Fibroblast of gingiva (primary cell): ENCODE measurements at regions not wholly inside any gene's neighbourhood (a gene's known extent, or its start where the extent isn't known, plus 50 kb on each side); places are given as distances from the start of the nearest gene placed in this dataset.
"Not testable (repeated sequence)": the region's sequence is repeated elsewhere in the genome, so short reads cannot be mapped to it uniquely, and the experiment has no call there.

Experiments
- DNase-seq: peaks from one replicate; pipeline ENCODE4 v3.0.0-alpha.2; 2011; ENCODE audit warnings: low read depth

DNA sequence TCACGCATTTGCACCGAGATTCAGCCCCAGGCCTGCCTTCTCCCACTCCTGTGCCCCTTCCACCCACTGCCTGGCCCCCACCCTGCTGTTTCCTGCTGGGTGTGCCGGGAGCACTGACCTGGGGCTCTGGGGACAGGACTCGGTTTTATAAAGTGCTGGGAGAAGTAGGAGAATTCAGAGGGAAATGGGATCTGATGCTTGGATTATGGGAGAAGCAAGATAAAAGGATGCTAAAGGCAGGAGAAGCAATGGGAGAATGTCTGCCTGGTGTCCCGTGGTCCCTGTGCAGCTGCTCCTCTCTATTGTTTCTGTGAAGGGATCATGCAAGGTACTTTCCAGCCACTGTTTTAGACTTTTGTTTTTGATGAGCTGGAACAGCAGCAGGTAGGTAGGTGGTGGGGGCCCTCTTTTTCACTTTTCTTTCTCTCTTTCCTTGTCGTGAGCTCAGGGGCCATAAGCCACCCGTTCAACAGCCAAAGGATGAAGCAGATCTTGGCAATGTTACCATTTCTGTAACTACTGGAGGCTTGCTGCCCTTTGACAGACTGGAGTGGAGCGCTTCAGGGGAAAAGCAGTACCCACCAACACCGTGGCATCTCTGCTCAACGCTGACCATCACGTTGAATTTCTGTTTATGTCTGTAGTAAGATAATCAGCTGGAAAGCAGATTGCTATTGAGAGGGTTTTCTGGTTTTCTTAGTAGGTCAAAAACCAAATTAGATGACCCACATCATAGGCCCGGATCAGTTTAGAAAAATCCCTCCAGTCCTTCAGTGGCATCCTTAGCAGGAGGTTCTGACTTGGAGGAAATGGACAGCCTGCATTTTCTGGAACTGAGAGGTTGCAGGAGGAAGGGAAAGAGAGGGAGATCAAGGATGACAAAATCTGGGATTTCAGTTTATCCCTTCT is 63.8 kb upstream of the ENPP6 start:
- DNase-seq: no peak

DNA sequence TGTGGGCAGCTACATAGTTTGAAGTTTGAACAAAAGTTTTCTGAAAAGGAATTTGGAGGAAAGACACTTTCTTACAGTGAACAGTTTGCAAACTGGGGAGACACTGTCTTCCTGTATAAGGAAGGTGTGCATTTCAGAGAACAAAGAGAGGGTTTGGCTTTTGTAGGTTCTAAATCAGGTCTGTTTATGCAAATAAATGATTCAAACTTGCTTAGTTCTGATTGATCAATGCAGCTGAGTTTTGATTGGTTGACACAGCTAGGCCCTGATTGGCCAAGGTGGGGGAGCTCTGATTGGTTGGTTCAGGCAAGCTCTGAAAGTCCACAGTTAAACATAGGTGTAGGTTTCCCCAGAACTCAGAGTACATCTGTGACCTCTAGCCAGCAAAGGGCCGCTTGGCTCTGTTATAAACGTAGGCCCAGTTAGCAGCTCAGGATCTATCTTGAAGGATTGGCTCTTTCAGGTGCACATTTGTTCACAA is 63.0 kb upstream of the ENPP6 start:
- no peak for DNase-seq

DNA sequence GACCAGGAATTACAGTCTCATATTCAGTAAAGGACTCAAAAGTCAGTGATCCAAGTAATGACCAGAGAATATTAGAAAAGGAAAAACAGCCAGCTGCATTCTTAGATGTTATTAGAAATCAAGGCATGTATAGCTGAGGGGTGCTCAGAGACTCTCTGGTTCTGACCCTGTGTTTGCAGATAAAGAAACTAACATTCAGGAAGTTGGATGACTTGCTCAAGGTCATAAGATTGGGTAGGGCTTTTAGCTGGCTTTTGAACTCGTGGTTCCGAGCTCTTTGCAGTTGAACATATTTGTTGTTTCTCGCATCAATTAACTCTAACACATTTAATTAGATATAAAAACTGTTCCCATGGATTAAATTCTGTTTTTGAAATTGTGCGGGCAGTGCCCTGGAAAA is 62.5 kb upstream of the ENPP6 start:
- no peak for DNase-seq

DNA sequence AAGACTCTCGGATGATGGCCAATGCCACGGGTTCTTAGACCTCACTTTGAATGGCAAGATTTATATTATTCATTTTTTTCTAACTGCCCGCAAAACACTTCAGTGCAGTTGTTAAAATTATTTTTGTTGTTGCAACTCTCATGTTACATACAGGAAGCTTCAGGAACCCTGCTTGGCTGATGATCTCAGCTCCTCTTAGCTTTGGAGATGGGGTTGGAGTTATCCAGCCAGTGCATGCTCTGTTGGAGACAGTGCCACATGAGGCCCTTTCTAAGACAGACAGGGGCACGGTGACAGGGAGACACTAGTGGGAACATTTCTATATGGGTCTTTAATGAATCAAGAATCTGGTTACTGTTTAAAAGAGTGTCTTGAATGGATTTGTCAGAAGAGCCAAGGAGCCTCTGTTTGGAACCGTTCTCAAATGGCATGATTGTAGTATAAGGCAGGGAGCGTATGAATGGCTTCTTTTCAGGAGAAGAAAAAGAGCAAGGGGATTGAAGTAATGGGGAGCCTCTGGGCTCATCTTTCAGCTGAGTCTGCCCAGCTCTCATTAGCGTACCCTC is 61.9 kb upstream of the ENPP6 start:
- DNase-seq: no peak

DNA sequence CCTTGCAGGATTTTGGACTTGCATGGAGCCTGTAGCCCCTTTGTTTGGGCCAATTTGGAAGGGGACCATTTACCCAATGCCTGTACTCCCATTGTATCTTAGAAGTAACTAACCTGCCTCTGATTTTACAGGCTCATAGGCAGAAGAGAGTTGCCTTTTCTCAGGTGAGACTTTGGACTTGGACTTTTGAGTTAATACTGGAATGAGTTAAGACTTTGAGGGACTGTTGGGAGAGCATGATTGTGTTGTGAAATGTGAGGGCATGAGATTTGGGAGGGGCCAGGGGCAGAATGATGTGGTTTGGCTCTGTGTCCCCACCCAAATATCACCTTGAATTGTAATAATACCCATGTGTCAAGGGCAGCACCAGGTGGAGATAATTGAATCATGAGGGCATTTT is 60.1 kb upstream of the ENPP6 start:
- DNase-seq: not testable (repeated sequence)

DNA sequence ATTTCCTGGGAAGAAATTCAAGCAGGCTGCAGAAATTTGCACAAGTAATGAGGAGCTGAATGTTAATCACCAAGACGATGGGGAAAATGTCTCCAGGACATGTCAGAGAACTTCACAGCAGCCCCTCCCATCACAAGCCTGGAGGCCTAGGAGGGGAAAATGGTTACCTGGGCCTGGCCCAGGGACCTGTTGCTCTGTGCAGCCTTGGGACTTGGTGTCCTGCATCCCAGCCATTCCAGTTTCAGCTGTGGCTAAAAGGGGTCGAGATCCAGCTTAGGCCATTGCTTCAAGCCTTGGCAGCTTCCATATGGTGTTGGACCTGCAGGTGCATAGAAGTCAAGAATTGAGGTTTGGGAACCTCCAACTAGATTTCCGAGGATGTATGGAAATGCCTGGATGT is 59.3 kb upstream of the ENPP6 start:
- not testable (repeated sequence) for DNase-seq

DNA sequence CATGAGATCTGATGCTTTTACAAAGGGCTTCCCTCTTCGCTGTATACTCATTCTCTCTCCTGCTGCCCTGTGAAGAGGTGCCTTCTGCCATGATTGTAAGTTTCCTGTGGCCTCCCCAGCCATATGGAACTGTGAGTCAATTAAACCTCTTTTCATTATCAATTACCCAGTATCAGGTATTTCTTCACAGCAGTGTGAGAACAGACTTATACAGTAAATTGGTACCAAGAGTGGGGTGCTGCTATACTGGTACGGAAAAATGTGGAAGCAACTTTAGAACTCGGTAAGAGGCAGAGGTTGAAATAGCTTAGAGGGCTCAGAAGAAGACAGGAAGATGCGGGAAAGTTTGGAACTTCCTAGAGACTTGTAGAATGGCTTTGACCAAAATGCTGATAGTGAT is 58.7 kb upstream of the ENPP6 start:
- DNase-seq: not testable (repeated sequence)

DNA sequence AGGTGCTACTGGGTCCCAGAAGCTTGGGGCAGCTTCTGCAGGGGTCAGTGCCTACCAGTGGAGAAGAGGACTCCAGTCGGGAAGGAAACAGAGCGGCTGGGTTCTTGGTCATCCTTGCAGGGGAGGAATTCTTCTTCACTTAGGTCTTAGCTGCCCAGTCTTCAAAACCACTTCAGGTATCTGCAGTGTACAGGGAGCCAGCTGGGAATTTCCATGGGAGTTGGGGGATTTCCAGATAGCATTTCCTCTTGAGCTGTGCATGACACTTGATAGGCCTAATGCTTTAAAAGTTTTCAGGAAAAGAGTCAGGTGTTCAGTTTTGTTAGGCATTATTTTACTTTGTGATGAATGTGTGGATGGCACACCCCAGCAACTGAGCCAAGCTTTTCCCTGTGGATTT is 58.1 kb upstream of the ENPP6 start:
- DNase-seq: no peak

DNA sequence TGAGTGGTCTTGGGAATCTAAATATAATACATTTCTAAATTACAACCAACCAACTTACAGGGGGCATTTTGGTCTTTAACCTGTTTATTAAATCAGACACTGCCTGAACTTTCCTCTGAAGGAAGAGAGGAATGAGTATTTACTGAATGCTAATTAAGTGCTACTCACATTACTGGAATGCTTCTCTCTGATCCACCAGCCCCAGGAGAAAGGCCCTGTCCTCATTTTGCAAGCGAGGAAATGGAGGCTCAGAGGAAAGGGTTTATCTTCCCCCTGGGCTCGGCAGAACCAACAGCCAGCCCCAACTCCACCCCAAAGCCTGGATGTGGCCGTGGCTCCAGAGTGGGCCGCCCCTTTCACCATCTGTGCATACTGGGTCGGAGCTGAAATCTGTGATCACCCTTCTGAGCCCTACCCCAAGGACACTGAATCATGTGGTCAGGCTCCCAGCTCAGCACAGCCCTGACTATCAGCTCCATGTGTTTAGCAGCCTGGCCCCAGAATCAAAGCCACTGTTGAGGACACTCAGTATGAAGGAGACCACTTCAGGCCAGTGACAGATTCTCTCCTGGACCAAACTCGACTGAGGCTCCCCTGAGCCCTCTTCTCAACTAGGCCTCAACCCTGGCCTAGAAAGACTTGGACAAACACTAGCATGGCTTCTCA is 56.7 kb upstream of the ENPP6 start:
- DNase-seq: peak; percentile 53

DNA sequence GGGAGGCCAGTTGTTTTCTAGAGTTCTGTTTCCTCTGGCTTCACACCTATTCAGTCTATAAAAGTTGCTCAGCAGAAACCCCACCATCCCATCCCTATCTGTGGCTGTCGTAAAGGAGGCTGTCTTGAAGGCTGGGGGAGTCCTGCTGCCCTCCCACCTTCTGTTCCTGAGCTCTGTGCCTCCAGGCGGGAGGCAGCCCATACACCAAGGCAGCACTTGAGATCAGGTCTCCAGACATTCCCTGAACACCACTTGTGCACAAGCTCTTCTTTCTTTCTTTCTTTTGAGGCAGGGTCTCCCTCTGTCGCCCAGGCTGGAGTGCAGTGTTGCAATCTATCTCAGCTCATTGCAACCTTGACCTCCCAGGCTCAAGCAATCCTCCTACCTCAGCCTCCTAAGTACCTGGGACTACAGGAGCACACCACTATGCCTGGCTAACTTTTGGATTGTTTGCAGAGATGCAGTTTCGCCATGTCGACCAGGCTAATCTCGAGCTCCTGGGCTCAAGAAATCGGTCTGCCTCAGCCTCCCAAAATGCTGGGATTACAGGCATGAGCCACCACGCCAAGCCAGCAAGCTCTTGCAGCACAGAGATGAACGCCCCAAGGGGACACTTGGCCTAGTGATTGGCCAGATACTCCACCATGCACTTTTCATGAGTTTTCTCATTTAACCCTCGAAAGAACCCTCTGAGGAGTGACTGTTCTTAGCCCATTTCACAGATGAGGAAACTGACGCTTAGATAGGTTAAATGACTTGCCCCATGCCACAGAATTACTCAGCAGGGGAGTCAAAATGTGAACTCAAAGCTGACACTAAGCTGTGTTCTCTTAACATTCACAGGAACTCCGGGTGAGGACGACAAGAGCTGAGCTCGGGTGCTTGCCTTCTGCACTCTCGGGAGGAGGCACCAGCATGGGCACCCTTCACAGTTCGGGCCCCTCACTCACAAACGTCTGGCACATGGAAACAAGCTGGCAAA is 55.8 kb upstream of the ENPP6 start:
- no peak for DNase-seq

DNA sequence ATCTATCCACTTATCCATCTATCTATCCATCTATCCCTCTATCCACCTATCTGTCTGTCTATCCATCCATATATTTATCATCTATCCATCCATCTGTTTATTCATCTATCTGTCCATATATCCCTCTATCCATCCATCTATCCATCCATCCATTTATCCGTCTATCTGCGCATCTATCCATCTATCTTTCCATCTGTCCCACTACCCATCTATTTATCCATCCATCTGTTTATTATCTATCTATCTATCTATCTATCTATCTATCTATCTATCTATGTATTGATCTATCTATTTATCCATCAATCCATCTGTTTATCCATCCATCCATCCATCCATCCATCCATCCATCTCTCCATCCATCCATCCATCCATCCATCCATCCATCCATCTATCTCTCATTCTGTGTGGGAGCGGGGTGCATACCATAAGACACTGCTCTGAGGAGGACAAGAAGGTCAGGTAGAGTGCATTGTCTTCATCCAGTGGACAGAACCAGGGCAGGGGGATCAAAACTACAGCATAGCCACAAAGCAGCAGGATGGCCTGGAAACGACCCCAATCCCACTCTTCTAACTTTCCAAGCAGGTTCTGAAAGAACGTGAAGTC is 53.2 kb upstream of the ENPP6 start:
- no peak for DNase-seq

DNA sequence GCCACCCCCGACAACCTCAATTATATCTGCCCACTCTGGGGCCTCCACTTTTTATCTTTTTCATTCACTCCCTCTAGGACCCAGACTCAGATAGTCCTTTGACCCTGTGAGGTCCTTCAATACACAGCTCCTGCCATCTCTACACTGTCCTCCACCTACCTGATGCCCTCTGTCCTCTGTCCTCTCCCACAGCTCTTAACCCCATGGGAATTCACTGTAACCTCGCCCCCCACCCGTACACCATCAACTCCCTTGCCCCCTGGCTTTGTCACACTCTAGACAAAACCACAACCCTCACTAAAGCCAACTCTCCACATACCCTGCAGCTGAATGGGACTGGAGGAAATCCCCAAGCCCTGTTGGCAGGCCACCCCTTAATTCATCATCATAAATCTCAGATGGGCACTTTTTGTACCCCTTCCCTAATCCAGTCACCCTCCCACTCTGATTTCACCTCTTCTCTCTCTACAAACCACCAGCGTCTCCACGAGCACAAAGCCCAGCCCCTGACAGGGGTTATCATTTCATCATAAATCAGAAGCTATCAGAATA is 52.3 kb upstream of the ENPP6 start:
- DNase-seq: no peak

DNA sequence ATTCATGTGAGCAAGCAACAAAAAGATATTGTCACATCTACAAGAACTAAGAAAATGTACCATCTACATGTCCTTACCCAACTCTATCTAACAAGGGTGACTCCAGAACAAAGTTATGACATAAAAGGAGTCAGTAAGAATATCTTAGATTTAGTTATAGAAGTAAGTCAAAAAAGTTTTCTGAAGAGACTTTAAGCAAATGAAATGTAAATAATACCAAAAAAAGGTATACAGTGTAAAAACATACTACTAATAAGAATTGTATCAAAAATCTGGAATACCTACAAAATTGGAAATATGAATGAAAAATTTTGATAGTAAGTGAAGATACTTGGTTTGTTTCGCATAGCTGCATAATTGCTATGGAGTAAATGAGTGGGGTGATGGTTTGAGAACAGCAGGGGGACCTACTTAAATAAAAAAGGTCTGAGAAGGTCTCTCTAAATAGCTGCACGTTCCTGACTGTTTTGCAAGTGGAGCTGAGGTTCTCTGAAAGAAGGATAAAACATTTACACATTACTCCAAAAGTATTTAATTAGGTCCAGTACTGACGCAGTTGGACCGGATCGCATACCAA is 51.0 kb upstream of the ENPP6 start:
- no peak for DNase-seq

DNA sequence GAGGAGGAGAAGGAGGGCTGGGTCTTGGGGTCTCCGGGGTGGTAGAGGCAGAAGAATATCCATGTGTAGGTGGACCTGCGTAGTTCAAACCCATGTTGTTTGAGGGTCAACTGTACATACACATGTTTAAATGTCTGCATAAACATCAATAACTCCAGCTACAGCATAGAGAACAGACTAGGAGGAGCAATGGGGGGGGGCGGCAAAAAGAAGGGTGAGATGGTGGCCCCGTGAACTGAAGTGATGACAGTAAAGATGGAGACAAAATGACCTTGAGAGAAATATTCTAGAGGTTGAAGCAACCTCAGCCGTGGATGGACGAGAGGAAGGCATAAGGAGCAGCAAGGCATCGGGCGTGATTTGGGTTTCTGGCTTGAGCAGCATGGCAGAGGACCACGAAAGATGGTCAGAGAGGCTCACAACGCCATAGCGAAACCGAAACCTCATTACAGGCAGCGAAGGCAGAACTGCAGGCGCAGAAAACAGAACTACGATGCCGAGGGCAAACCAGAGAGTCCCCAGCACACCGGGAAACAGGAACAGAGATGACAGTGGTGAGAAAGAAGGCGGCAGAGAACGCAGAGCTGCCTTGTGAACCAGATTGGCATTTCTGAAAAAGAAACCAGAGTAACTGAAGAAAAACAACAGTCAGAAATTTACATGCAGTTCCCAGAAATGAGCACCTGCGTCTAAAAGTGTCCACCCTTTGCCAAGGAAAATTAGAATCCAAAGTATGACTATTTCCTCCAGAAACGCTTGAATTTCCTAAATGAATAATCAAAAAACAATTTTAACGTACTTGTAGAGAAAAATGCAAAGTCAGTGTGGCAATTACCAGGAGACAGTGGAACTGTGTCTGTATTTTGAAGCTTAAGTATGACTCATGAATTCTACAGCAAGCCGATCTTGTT is 50.3 kb upstream of the ENPP6 start:
- DNase-seq: peak; percentile 93
